Activated CD4-positive, alpha-beta memory T cell treated with anti-CD3 and anti-CD28 coated beads for 36 hours (primary cell): ENCODE measurements at regions not wholly inside any gene's neighbourhood (a gene's known extent, or its start where the extent isn't known, plus 50 kb on each side); places are given as distances from the start of the nearest gene placed in this dataset.
A peak's percentile ranks its signal among the peaks of the same experiment; 100 is the strongest.

ENCODE experiments used
- CTCF ChIA-PET: fragments of 350-600 bp; sonication (Branson Sonifier 250); formaldehyde crosslinking; loops from one replicate; lab custom pipeline; 2021; ENCODE audit warnings: antibody characterized with exemption, inconsistent platforms; lab: Charles Lee
- POLR2A ChIA-PET: fragments of 350-600 bp; sonication (Branson Sonifier 250); formaldehyde crosslinking; loops from one replicate; lab custom pipeline; 2021; ENCODE audit warnings: antibody characterized with exemption; lab: Charles Lee
- DNase-seq: peaks from one replicate; pipeline ENCODE4 v3.0.0-alpha.2; 2020
- H3K27ac Mint-ChIP-seq: one replicate; pipeline ENCODE4 v1.8.0; 2021; ENCODE audit warnings: mixed read lengths
- H3K27me3 Mint-ChIP-seq: one replicate; pipeline ENCODE4 v1.8.0; 2021; ENCODE audit warnings: mixed read lengths
- H3K36me3 Mint-ChIP-seq: one replicate; pipeline ENCODE4 v1.8.0; 2021; ENCODE audit warnings: mixed read lengths
- H3K4me1 Mint-ChIP-seq: one replicate; pipeline ENCODE4 v1.8.0; 2021; ENCODE audit warnings: low read depth, mixed read lengths
- H3K4me3 Mint-ChIP-seq: one replicate; pipeline ENCODE4 v1.8.0; 2021; ENCODE audit warnings: mild to moderate bottlenecking, mixed read lengths
- H3K9me3 Mint-ChIP-seq: one replicate; pipeline ENCODE4 v1.8.0; 2021; ENCODE audit warnings: mixed read lengths
- intact Hi-C: fragments of 100-400 bp; cut with micrococcal nuclease; formaldehyde crosslinking; loops from one replicate; pipeline ENCODE4 v1.15.1; 2023

DNA sequence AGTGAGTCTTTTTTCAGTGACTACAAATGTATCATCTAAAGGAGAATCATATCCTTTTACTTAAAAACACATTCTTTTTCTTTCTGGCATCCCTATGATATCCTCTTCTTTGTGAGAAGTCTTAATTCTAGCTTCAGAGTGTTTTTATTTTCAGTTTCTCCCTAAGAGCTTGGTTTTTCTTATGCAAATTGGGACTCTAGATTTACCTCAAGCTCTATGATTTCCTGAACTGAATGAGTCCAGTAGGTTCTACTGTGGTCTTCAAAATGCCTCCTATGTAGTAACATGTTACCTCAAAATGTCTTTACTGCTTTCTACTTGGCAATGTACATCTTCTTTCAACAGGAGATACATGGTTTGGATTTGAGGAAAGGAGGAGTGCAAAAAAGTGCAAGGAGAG lies 148.2 kb upstream of the C21orf91 start:
- ChIA-PET POLR2A (no interaction called here), CTCF (no interaction called here)
- no peaks in the 10 kb centered on the region for H3K4me1 Mint-ChIP-seq
- no peak for DNase-seq
- H3K4me3 Mint-ChIP-seq: no peak overlapping the region
- H3K27me3 Mint-ChIP-seq: peaks cover 1% of the 10 kb centered on the region
- no peak overlapping the region for H3K27ac Mint-ChIP-seq
- H3K36me3 Mint-ChIP-seq: peaks cover 2% of the 10 kb centered on the region
- intact Hi-C loops: no loop called here
- H3K9me3 Mint-ChIP-seq: no peaks in the 10 kb centered on the region

DNA sequence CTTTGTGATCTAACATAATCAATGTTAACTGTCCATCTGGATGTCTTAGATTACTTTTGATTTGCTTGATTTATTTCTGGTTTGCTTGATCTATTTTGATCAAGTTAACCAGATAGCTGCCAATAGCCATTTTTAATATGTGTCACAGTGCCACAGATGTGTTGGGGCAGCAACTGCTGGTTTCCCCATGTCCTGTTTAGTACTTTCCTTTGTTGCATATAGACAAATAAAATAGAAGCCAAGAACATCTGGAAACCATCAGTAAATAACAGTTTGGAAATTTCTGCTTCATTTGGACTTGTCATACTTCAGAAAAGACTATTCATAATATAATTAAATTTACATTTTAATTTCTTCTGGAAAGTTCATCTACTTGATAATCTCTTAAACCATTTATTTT lies 145.6 kb upstream of the C21orf91 start:
- H3K4me1 Mint-ChIP-seq: no peaks in the 10 kb centered on the region
- no peaks in the 10 kb centered on the region for H3K9me3 Mint-ChIP-seq
- CTCF ChIA-PET: no interaction called here
- no peak for DNase-seq
- intact Hi-C loops: no loop called here
- H3K36me3 Mint-ChIP-seq: no peaks in the 10 kb centered on the region
- no peak overlapping the region for H3K27ac Mint-ChIP-seq
- POLR2A ChIA-PET: no interaction called here
- H3K4me3 Mint-ChIP-seq: no peak overlapping the region
- peaks cover 3% of the 10 kb centered on the region for H3K27me3 Mint-ChIP-seq

DNA sequence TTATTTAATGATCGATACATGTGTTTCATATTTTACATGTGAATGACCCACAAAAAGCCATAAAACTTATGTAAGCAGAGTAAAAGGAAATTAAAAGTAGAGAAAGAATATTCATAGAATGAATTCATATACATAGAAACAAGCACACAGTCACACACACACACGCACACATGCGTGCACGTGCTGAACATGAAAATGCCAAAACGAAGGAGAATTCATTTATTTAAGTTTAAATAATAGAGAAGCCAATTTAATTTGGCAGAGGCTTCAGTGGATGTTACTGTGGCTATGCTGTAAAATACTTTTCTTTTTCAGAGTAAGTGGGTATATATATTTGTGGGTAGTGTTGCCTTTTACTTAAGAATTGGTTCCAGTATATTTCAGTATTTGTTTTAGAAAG lies 145.0 kb upstream of the C21orf91 start:
- H3K27me3 Mint-ChIP-seq: peaks cover 3% of the 10 kb centered on the region
- ChIA-PET POLR2A (no interaction called here), CTCF (no interaction called here)
- intact Hi-C loops: no loop called here
- no peaks in the 10 kb centered on the region for H3K36me3 Mint-ChIP-seq
- no peak overlapping the region for H3K4me3 Mint-ChIP-seq
- no peaks in the 10 kb centered on the region for H3K4me1 Mint-ChIP-seq
- no peak for DNase-seq
- H3K9me3 Mint-ChIP-seq: no peaks in the 10 kb centered on the region
- H3K27ac Mint-ChIP-seq: no peak overlapping the region

DNA sequence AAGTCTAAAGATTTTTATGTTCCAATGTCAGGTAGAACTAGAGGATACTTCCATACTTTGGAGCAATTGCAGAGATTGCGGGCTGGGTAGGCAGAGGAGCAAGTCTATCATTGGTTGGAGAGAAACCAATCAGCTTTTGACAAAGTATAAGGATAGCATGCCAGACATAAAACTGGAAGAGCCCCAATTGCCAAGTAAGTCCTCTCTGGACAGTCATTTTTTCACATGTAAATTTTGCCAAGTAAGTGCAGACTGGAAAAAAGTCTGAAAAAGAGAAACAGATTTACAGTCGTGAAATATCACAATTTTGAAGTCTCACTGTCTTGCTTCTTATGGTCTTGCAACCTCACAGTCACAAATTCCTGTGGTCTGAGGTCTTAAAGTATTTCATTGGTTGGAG lies 131.4 kb upstream of the C21orf91 start:
- ChIA-PET CTCF (no interaction called here), POLR2A (no interaction called here)
- intact Hi-C loops: no loop called here
- DNase-seq: no peak
- Mint-ChIP-seq H3K27ac (no peak overlapping the region), H3K9me3 (peaks cover 3% of the 10 kb centered on the region), H3K4me1 (no peaks in the 10 kb centered on the region), H3K36me3 (no peaks in the 10 kb centered on the region), H3K4me3 (no peak overlapping the region), H3K27me3 (no peaks in the 10 kb centered on the region)

DNA sequence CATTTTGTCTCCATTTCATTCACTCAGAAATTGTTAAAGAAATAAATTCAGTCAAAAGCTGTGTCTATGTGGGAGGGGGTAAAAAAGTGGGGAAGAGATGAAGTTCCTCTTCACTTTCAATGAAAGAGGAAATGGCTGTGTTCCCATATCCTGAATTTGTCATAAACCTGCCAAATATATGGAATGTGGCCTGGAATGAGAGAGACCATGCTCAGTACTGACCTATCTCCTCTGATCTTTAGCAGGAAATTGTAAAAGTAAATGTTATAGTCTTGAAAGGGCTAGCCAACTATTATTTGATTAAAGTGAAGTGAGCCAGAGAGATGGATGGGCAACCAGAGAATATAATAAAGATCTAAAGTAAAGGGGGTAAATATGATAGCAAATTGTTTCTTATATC lies 130.3 kb upstream of the C21orf91 start:
- Mint-ChIP-seq H3K9me3 (peaks cover 10% of the 10 kb centered on the region), H3K27me3 (no peaks in the 10 kb centered on the region), H3K36me3 (peaks cover 3% of the 10 kb centered on the region), H3K27ac (no peak overlapping the region), H3K4me3 (no peak overlapping the region), H3K4me1 (no peaks in the 10 kb centered on the region)
- ChIA-PET POLR2A (interaction anchor here (0.6 kb wide), 1 partner anchor 202 kb away, joined by 3 read pairs; no protein-coding TSS in a partner anchor), CTCF (no interaction called here)
- intact Hi-C loops: no loop called here
- no peak for DNase-seq

DNA sequence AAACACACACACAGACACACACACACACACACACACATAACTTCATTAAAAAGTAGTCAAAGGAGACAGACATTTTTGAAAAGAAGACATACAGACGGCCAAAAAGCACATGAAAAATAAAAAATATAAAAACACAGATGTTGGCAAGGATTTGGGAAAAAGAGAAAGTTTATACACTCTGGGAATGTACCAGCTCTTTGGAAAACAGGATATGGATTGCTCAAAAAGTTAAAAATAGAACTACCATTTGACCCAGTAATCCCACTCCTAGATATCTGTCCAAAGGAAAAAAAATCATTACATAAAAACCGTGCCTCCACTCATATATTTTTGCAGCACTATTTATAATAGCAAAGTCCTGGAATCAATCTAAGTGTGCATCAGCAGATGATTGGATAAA lies 128.4 kb upstream of the C21orf91 start:
- H3K9me3 Mint-ChIP-seq: peaks cover 10% of the 10 kb centered on the region
- H3K4me3 Mint-ChIP-seq: no peak overlapping the region
- no peaks in the 10 kb centered on the region for H3K4me1 Mint-ChIP-seq
- intact Hi-C loops: no loop called here
- CTCF ChIA-PET: interaction anchor here (0.7 kb wide), 1 partner anchor 67 kb away, joined by 3 read pairs; no protein-coding TSS in a partner anchor
- H3K27ac Mint-ChIP-seq: no peak overlapping the region
- POLR2A ChIA-PET: no interaction called here
- H3K27me3 Mint-ChIP-seq: no peaks in the 10 kb centered on the region
- no peak for DNase-seq
- H3K36me3 Mint-ChIP-seq: peaks cover 3% of the 10 kb centered on the region

DNA sequence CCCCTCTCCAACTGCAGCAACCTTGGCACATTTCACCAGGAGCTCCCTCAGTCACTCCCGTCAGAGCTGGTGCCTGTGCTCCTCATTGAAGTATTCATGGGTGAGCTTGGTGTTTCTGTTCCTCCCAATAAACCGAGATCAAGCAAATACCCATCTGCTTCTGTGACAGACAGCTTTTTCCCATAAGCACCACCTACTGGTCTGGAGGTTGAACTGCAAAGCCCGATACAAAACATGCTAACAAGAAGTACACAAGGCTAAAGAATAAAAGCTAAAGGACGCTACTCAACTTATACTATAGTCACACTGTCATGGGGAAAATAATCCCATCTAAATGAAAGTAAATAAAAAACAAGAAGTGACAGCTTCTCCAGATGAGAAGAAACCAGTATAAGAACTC lies 111.9 kb upstream of the C21orf91 start:
- no peak for DNase-seq
- CTCF ChIA-PET: interaction anchor here (0.8 to 1.4 kb wide), 8 partner anchors 9 to 257 kb away, joined by 3 to 10 read pairs (median 4); no protein-coding TSS in a partner anchor
- Mint-ChIP-seq H3K4me3 (peak overlapping the region; percentile 31), H3K27me3 (peaks cover 2% of the 10 kb centered on the region), H3K4me1 (no peaks in the 10 kb centered on the region), H3K9me3 (no peaks in the 10 kb centered on the region), H3K27ac (no peak overlapping the region), H3K36me3 (no peaks in the 10 kb centered on the region)
- POLR2A ChIA-PET: no interaction called here
- intact Hi-C loops: no loop called here

DNA sequence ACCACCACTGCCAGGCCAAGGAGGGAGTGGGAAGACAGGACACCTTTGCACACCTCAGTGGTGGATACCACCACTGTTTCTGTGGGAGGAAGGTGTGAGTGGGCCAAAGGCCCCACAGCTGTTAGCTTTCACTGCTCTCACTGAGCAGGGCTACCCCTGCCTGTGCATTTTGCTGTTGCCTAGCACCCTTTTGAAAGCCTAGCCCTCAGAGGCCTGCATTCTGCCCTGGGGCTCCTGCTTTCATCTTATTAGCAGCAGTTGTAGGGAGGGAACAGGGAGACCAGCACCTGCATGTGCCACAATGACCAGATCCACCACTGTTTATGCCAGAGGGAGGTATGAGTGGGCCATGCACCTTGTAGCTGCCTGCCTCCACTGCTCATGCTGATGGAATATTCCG lies 110.9 kb upstream of the C21orf91 start:
- Mint-ChIP-seq H3K4me3 (no peak overlapping the region), H3K27me3 (no peaks in the 10 kb centered on the region), H3K9me3 (no peaks in the 10 kb centered on the region), H3K4me1 (no peaks in the 10 kb centered on the region), H3K36me3 (no peaks in the 10 kb centered on the region), H3K27ac (no peak overlapping the region)
- intact Hi-C loops: no loop called here
- CTCF ChIA-PET: interaction anchor here (1.2 to 1.4 kb wide), 2 partner anchors 51 to 251 kb away, joined by 3 to 4 read pairs; no protein-coding TSS in a partner anchor
- no peak for DNase-seq
- POLR2A ChIA-PET: no interaction called here

DNA sequence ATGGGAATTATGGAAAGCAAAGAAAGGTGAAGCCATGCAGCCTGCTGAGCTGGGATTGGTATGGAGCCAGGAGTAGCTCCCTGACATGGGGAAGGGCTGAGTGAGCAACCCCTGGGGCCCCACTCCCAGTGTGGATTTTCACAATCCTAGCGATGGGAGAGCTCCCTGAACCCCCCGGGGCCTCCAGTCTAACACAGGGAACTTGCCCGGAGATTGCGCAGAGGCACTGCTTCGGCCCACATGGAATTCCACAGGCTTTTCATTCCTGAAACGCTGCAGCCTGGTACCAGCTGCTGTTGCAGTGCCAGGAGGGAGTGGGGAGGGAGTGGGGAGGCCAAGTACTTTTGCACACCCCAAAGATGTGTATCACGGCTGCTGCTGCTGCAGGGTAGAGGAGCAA lies 110.4 kb upstream of the C21orf91 start:
- ChIA-PET POLR2A (no interaction called here), CTCF (interaction anchor here (1.4 kb wide), 1 partner anchor 251 kb away, joined by 4 read pairs; no protein-coding TSS in a partner anchor)
- H3K4me1 Mint-ChIP-seq: no peaks in the 10 kb centered on the region
- H3K4me3 Mint-ChIP-seq: no peak overlapping the region
- H3K27ac Mint-ChIP-seq: no peak overlapping the region
- no peaks in the 10 kb centered on the region for H3K9me3 Mint-ChIP-seq
- H3K36me3 Mint-ChIP-seq: no peaks in the 10 kb centered on the region
- DNase-seq: no peak
- intact Hi-C loops: no loop called here
- no peaks in the 10 kb centered on the region for H3K27me3 Mint-ChIP-seq

DNA sequence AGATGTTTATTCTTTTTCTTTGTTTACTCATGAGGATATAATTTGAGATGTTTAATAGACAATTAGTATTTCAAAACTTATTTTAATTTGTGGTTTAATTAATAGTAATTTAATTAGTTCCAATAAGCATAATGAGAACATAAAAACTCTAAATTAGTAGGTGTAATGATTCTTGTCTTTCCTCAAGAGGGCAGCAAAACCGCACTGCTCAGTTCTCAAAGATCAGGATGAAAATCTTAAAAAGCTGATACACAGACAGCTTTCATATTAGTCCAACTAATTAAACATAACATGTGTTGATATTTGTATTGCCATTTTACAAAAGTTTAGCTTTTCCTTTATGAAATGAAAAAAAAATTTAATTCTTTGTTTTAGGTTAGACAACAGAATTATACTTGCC lies 106.7 kb upstream of the C21orf91 start:
- intact Hi-C loops: loop anchor here (1.0 kb wide), 2 partner anchors 247 to 539 kb away; no protein-coding TSS in a partner anchor
- Mint-ChIP-seq H3K4me1 (no peaks in the 10 kb centered on the region), H3K27ac (no peak overlapping the region), H3K9me3 (peaks cover 2% of the 10 kb centered on the region), H3K27me3 (no peaks in the 10 kb centered on the region), H3K4me3 (no peak overlapping the region), H3K36me3 (no peaks in the 10 kb centered on the region)
- no peak for DNase-seq
- CTCF ChIA-PET: interaction anchor here (0.6 to 6.4 kb wide), 21 partner anchors 9 to 976 kb away, joined by 3 to 99 read pairs (median 4); no protein-coding TSS in a partner anchor
- POLR2A ChIA-PET: no interaction called here

DNA sequence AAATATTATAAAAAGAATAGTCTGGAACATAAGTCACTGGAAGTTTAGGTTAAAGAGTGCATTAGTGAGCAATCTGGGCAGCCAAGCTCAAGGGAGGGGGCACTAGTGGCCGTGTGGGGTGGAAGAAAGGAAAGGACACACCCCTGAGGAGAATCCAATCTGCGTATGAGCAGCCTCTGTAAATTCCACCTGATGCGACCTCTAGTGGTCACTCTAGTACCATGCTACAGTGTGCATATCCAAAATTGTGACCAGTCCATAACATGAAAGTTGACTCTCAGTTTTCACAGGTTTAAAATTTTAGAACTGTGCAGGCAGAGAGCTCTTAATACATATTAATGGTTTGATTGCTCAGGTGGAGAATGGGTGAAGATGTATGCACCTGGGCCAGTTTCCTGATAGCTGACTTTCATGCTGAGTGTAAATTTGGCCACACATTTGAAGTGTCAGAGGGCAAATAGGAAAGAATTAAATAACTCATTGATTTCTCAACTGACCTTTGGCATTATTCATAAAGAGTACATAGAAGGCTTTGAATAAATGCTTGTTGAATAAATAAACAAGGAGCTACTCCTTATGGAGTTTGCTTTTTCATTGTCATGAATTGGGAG lies 105.9 kb upstream of the C21orf91 start:
- CTCF ChIA-PET: interaction anchor here (0.7 to 6.4 kb wide), 31 partner anchors 8 to 327 kb away, joined by 3 to 99 read pairs (median 4); no protein-coding TSS in a partner anchor

DNA sequence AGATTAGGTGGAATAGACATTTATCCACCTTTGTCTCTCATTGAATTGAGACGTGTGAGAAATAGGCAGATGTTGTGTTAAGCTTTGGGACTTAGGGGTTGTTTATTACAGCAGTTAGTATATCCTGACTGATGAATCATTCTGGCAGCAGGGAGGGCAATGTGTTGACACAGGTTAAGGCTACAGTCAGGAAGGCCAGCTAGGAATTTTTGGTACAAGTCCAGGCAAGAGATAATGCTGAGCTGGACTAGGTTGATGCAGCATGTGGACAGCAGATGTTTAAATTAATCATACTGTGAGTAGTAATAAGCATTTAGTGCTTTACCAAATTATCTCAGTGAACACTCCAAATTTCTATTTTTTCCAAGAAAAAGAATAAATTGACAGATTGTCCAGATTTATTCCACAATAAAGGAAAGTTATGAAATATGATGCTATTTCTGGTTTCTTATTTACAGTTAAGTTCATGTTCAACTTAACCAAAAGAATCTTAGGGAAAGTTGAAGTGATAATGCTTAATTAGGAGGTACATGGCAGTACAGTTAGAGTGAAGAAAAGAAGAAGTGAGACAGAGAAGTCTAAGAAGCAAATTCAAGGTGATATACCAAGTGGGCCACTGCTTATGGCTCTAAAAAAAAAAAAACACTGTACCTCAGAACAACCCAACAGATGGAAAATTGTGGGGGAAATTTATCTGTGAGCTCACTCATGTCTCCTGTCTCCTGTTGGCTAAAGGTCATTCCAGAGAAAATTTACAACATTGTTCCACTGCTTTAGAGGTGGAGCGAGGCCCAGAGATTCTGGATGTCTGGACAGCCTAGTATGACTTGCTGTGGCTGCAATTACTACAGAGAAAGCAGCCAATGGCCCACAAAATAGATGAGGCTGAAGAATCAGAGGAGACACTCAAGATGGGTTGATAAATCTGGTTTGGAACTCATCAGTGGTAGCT lies 102.7 kb upstream of the C21orf91 start:
- DNase-seq: no peak
- POLR2A ChIA-PET: no interaction called here
- H3K9me3 Mint-ChIP-seq: peaks cover 20% of the 10 kb centered on the region
- H3K4me1 Mint-ChIP-seq: no peaks in the 10 kb centered on the region
- no peak overlapping the region for H3K4me3 Mint-ChIP-seq
- no peaks in the 10 kb centered on the region for H3K27me3 Mint-ChIP-seq
- intact Hi-C loops: no loop called here
- CTCF ChIA-PET: interaction anchor here (0.6 to 6.4 kb wide), 4 partner anchors 8 to 242 kb away, joined by 3 to 99 read pairs (median 6); no protein-coding TSS in a partner anchor
- no peak overlapping the region for H3K27ac Mint-ChIP-seq
- no peaks in the 10 kb centered on the region for H3K36me3 Mint-ChIP-seq

More for the DNA sequence above, 105.9 kb upstream of the C21orf91 start:
- H3K27ac Mint-ChIP-seq: no peak overlapping the region
- peaks cover 10% of the 10 kb centered on the region for H3K9me3 Mint-ChIP-seq
- no peaks in the 10 kb centered on the region for H3K27me3 Mint-ChIP-seq
- intact Hi-C loops: loop anchor here (1.0 kb wide), 2 partner anchors 246 to 538 kb away; no protein-coding TSS in a partner anchor
- POLR2A ChIA-PET: no interaction called here
- H3K36me3 Mint-ChIP-seq: no peaks in the 10 kb centered on the region
- no peaks in the 10 kb centered on the region for H3K4me1 Mint-ChIP-seq
- H3K4me3 Mint-ChIP-seq: no peak overlapping the region
- peak; percentile 54 for DNase-seq
